HepG2 (cell line): ENCODE measurements at regions not wholly inside any gene's neighbourhood (a gene's known extent, or its start where the extent isn't known, plus 50 kb on each side); places are given as distances from the start of the nearest gene placed in this dataset.

Experiments used
- FOSL1 ChIP-seq: sonication (generic); formaldehyde crosslinking; IDR thresholded peaks from 2 replicates; pipeline ENCODE4 v1.9.0; 2021; ENCODE audit warnings: missing genetic modification reagents, borderline replicate concordance
- FOXK1 ChIP-seq: sonication (generic); formaldehyde crosslinking; IDR thresholded peaks from 2 replicates; pipeline ENCODE4 v1.4.0; 2020; ENCODE audit warnings: low read depth, missing genetic modification reagents, borderline replicate concordance
- HMGA1 ChIP-seq: sonication (generic); formaldehyde crosslinking; conservative IDR thresholded peaks from 2 replicates; pipeline ENCODE4 v1.4.0; 2020; ENCODE audit warnings: missing genetic modification reagents
- JUN ChIP-seq: sonication (generic); formaldehyde crosslinking; IDR thresholded peaks from 2 replicates; pipeline ENCODE4 v1.4.0; 2020; ENCODE audit warnings: mild to moderate bottlenecking, missing genetic modification reagents
- KMT2A ChIP-seq: sonication (generic); formaldehyde crosslinking; IDR thresholded peaks from 2 replicates; pipeline ENCODE4 v1.4.0; 2020; ENCODE audit warnings: missing genetic modification reagents
- SRF ChIP-seq: IDR thresholded peaks from 2 replicates; pipeline ENCODE4 v1.6.1; 2011; ENCODE audit warnings: mild to moderate bottlenecking, low read depth, low read length, moderate library complexity
- TBP ChIP-seq: sonication (generic); formaldehyde crosslinking; IDR thresholded peaks from 2 replicates; pipeline ENCODE4 v1.5.0; 2020; ENCODE audit warnings: missing genetic modification reagents

DNA sequence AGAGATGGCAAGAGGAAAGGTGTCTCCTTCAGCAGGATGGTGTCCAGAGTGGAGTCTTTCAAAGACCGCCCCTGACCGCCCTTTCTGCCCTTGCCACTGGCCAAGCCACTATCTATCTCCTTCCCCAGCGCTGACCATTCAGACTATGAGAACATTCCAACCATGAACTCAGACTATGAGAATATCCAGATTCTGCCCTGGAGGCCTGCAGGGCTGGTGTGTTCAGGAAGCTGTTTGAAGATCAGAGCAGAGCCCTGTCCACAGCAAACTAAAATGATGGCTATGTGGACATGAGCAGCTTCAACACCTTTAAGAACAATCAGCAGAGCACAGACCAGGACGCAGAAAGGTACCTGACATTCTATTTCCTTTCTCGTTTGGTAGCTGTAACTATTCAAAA, 57.3 kb upstream of the WNT7A start:
- TF ChIP-seq TBP (CRISPR knock-in tag) (no peak), FOSL1 (no peak), SRF (no peak), JUN (CRISPR knock-in tag) (no peak), KMT2A (CRISPR knock-in tag) (no peak), FOXK1 (CRISPR knock-in tag) (no peak), HMGA1 (no peak)
